ENCODE measurements at regions not wholly inside any gene's neighbourhood (a gene's known extent, or its start where the extent isn't known, plus 50 kb on each side); places are given as distances from the start of the nearest gene placed in this dataset.
A peak's percentile ranks its signal among the peaks of the same experiment; 100 is the strongest.

DNA sequence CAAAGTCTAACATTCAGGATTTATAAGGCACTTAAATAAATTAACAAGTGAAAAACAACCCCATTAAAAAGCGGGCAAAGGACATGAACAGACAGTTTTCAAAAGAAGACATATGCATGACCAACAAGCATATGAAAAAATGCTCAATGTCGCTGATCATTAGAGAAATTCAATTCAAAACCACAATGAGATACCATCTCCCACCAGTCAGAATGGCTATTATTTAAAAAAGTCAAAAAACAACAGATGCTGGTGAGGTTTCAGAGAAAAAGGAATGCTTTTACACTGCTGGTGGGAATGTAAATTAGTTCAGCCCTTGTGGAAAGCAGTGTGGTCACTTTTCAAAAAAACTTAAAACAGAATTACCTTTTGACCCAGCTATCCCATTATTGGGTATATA lies 60.7 kb upstream of the BDKRB2 start:
- H3K27ac Mint-ChIP-seq = no peak overlapping the region
- H3K4me3 Mint-ChIP-seq = no peak overlapping the region
- H3K9me3 Mint-ChIP-seq (ENCODE audit: low read depth) = no peaks in the 10 kb centered on the region

DNA sequence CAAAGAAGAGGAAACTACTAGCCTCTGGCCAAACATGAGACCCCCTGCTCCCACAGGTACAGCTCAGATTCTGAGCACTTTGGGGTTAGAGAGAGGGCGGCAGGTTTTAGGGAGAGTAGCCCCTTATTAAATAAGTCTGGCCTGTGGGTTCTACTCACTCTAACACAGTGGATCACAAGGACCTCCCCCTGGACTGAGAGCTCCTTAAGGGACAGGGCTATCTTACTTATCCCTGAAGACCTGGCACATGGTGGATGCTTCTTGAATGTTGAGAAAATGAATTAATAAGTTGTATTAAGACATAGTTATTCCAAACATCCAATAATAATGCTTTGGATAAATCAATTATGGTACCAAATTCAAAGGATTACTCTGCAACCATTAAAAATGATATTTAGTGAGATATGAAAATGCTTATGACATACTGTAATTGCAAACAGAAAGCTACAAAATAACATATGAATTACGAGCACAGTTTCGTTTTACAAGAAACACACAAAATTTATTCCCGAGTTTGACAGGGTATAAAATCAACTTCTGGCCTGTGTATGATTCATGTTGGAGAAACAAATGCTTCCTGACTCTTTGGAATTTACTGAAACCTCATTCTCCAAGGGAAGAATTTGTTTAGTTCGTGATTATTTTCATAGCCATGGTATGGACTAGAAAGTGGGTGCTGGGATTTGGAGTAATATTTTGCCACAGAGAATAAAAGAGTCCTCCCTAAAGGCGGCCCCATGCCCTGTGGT lies 59.3 kb upstream of the BDKRB2 start:
- Mint-ChIP-seq H3K4me1 (no peaks in the 10 kb centered on the region), H3K4me3 (no peak overlapping the region), H3K27me3 (peaks cover 12% of the 10 kb centered on the region), H3K36me3 (no peaks in the 10 kb centered on the region), H3K27ac (no peak overlapping the region), H3K9me3 (ENCODE audit: low read depth) (no peaks in the 10 kb centered on the region)
- CTCF ChIA-PET = no interaction called here
- ATAC-seq = no peak
- DNase-seq = no peak

More for the DNA sequence above, 60.7 kb upstream of the BDKRB2 start:
- no peak for ATAC-seq
- no peaks in the 10 kb centered on the region for H3K36me3 Mint-ChIP-seq
- H3K4me1 Mint-ChIP-seq = no peaks in the 10 kb centered on the region
- peaks cover 12% of the 10 kb centered on the region for H3K27me3 Mint-ChIP-seq
- DNase-seq = no peak
- CTCF ChIA-PET = no interaction called here

DNA sequence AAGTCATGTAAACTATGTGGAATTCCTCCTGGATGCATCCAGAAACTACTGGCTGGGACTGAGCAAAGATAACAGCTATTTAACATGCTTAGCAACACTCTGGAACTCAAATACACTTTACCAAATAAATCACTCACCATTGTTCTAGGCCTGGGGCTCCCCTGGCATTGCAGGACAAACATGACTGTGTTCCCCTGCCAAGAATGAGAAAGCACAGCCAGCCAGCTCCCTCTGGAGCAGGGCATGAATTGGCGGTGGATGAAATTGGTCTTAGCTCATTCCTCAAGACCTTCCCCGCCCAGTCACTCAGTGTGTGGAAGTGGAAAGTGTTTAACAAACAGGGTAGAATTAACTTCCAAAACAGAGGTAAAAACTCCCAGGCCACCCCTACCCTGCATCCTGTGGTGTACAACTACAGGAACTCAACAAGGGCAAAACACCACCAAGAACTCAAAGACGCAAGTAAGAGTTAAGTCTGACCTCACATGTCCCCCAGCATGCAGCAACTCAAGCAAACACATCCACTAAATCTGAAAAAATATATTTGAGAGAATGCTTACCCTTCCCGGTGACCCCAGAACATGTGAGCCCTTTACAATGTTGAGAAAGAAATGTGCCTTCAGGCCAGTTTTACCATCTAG lies 58.4 kb upstream of the BDKRB2 start:
- ATAC-seq = no peak
- H3K36me3 Mint-ChIP-seq = no peaks in the 10 kb centered on the region
- no peaks in the 10 kb centered on the region for H3K4me1 Mint-ChIP-seq
- no peak for DNase-seq
- peaks cover 12% of the 10 kb centered on the region for H3K27me3 Mint-ChIP-seq
- H3K4me3 Mint-ChIP-seq = no peak overlapping the region
- CTCF ChIA-PET = no interaction called here
- no peaks in the 10 kb centered on the region for H3K9me3 Mint-ChIP-seq (ENCODE audit: low read depth)
- H3K27ac Mint-ChIP-seq = no peak overlapping the region

DNA sequence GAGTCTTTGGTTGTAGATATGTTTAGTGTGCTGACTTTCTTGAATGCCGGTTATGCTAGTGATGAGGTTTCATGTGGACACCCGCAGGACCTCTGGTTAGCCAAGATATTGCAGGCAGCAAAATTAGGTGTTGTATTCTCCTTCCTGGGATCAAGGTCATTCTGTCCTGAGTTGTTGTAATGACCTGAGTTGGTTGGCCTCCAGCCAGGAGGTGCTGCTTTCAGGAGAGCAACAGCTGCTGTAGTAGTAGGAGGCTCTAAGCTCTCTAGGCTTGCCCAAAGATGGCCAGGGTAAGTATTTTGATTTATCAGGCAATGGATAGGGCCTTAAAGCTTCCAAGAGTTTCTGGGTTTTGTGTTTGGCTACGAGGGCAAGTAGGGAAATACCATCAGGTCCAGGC lies 56.0 kb upstream of the BDKRB2 start:
- no peaks in the 10 kb centered on the region for H3K9me3 Mint-ChIP-seq (ENCODE audit: low read depth)
- DNase-seq (no peak), ATAC-seq (no peak)
- H3K4me3 Mint-ChIP-seq = no peak overlapping the region
- CTCF ChIA-PET = no interaction called here
- H3K27ac Mint-ChIP-seq = no peak overlapping the region
- H3K4me1 Mint-ChIP-seq = no peaks in the 10 kb centered on the region
- no peaks in the 10 kb centered on the region for H3K36me3 Mint-ChIP-seq
- H3K27me3 Mint-ChIP-seq = peaks cover 10% of the 10 kb centered on the region

DNA sequence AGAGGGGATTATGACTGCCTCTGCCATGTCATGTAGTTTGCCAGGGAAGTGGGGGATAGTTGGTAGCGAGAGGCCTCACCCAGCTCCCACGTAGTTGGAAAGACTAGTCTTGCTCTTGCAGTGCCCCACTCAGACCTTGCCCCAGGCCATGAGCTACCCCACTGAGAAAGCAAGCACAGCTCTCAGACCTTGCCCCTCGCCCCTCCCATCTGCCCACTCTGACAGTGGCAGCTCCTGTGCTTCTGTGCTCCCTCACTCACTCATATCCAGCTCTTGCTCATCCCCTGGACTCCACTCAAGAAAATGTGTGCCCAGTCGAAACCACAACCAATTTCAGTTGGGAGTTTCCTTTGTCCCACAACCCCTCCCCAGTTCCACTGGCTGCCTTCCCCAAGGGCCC lies 55.5 kb upstream of the BDKRB2 start:
- no peak overlapping the region for H3K4me3 Mint-ChIP-seq
- CTCF ChIA-PET = no interaction called here

DNA sequence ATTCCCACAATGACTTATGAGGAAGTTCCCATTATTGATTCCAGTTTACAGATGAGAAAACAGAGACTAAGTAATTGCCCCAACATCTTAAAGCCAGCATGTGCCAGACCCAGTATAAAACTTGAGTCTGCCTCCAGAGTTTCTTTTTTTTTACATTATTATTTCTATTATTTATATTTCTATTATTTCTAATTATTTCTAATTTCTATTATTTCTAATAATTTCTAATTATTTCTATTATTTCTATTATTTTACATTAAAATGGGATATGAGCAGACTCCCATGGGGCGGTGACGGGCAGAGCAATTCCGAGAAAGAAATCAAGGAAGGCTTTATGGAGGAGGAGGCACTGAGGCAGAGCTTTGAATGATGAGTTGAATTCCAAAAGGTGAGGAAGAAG lies 54.4 kb upstream of the BDKRB2 start:
- Mint-ChIP-seq H3K9me3 (ENCODE audit: low read depth) (no peaks in the 10 kb centered on the region), H3K4me3 (no peak overlapping the region), H3K27me3 (peaks cover 12% of the 10 kb centered on the region), H3K27ac (no peak overlapping the region), H3K36me3 (no peaks in the 10 kb centered on the region), H3K4me1 (no peaks in the 10 kb centered on the region)
- ATAC-seq (no peak), DNase-seq (no peak)
- CTCF ChIA-PET = no interaction called here

More for the DNA sequence above, 55.5 kb upstream of the BDKRB2 start:
- no peak for DNase-seq
- Mint-ChIP-seq H3K27ac (no peak overlapping the region), H3K9me3 (ENCODE audit: low read depth) (no peaks in the 10 kb centered on the region), H3K27me3 (peaks cover 12% of the 10 kb centered on the region), H3K4me1 (no peaks in the 10 kb centered on the region), H3K36me3 (no peaks in the 10 kb centered on the region)
- no peak for ATAC-seq

DNA sequence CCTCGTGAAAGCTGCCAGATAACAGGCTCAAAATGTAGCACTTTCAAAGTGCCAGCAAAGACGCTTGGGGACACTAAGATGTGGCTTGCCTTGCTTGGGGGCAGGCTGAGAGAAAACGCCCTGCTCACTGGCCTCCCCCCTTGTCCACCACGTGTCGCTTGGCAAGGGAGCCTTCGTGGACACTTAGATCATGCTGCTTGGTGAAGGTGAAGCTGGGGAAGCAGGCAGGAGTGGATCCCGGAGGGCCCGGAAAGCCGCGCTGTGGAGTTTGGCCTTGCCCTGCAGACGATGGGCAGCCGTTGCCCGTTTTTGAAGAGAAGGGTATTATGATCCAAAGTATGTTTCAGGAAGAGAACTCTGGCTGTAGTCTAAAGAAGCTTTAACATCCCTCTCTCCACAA lies 53.4 kb upstream of the BDKRB2 start:
- H3K27me3 Mint-ChIP-seq = peaks cover 12% of the 10 kb centered on the region
- DNase-seq (peak; percentile 3), ATAC-seq (no peak)
- CTCF ChIA-PET = no interaction called here
- H3K36me3 Mint-ChIP-seq = no peaks in the 10 kb centered on the region
- H3K4me1 Mint-ChIP-seq = no peaks in the 10 kb centered on the region
- no peak overlapping the region for H3K4me3 Mint-ChIP-seq
- H3K9me3 Mint-ChIP-seq (ENCODE audit: low read depth) = no peaks in the 10 kb centered on the region
- H3K27ac Mint-ChIP-seq = no peak overlapping the region

DNA sequence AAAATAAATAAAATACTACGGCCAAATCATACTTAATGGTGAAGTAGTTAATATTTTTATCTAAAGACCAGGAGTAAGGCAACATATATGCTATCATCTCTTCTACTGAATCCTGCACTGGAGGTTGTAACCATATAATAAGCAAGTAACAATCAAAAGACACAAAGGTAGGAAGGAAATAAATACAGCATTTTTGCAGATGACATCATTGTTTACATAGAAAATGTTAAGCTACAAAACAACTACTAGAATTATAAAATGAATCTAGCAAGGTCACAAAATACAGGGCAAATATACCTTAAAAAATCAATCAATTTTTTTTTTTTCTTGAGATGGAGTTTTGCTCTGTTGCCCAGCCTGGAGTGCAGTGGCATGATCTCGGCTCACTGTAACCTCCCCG lies 51.6 kb upstream of the BDKRB2 start:
- CTCF ChIA-PET = no interaction called here
- Mint-ChIP-seq H3K9me3 (ENCODE audit: low read depth) (no peaks in the 10 kb centered on the region), H3K4me3 (no peak overlapping the region), H3K27ac (no peak overlapping the region), H3K4me1 (no peaks in the 10 kb centered on the region), H3K36me3 (no peaks in the 10 kb centered on the region), H3K27me3 (peaks cover 5% of the 10 kb centered on the region)
- ATAC-seq (no peak), DNase-seq (no peak)
